Gastrocnemius medialis (tissue), 4 donors: ENCODE measurements at regions not wholly inside any gene's neighbourhood (a gene's known extent, or its start where the extent isn't known, plus 50 kb on each side); places are given as distances from the start of the nearest gene placed in this dataset.

Experiments used
- CTCF ChIP-seq, 5 experiments: fragments of 450-650 bp in 3 of 5; fragments of 200-600 bp in 2 of 5; sonication (generic) in 2 of 5; IDR thresholded peaks in 4 of 5; conservative IDR thresholded peaks in 1 of 5; 1 replicate in 4 of 5; 2 replicates in 1 of 5; pipeline ENCODE4 v1.5.1; 2016 to 2019; ENCODE audit warnings: antibody characterized with exemption in 5 of 5, mild to moderate bottlenecking in 3 of 5, moderate library complexity in 3 of 5
- POLR2A ChIP-seq, 2 donors: fragments of 450-650 bp; IDR thresholded peaks; one replicate each; pipeline ENCODE4 v1.6.1; 2017; ENCODE audit warnings: antibody characterized with exemption in 2 of 2, mild to moderate bottlenecking in 2 of 2, moderate library complexity in 2 of 2

GRCh38 chr3:194050782-194051320 is 85.1 kb upstream of the HES1 start:
- no peak for TF ChIP-seq CTCF (IDR thresholded peaks at IDR 0.05 in 4 of 5, conservative IDR thresholded peaks at IDR 0.05 in 1 of 5)
- TF ChIP-seq POLR2A (IDR thresholded peaks at IDR 0.05): no peak
